Lower leg skin (tissue), 4 donors: ENCODE measurements at regions not wholly inside any gene's neighbourhood (a gene's known extent, or its start where the extent isn't known, plus 50 kb on each side); places are given as distances from the start of the nearest gene placed in this dataset.

Source experiments
- DNase-seq, 2 donors: peaks; one replicate each; pipeline ENCODE4 v3.0.0-alpha.2; 2019; ENCODE audit warnings: low spot score in 2 of 2
- H3K4me3 ChIP-seq: fragments of 200-600 bp; sonication (generic); 2 replicates; pipeline ENCODE4 v1.5.1; 2017; ENCODE audit warnings: mild to moderate bottlenecking, low read depth; ENCODE audit not compliant: poor library complexity, severe bottlenecking
- CTCF ChIP-seq, 3 donors: fragments of 450-650 bp; IDR thresholded peaks; one replicate each; pipeline ENCODE4 v1.5.1; 2016; ENCODE audit warnings: antibody characterized with exemption in 3 of 3, mild to moderate bottlenecking in 3 of 3, moderate library complexity in 2 of 3
- POLR2A ChIP-seq, 2 donors: fragments of 450-650 bp; IDR thresholded peaks; one replicate each; pipeline ENCODE4 v1.6.1; 2016 to 2017; ENCODE audit warnings: antibody characterized with exemption in 2 of 2, mild to moderate bottlenecking in 1 of 2, moderate library complexity in 1 of 2
- WGBS, 2 donors: methylation state at CpG; one replicate each; pipeline ENCODE4 v1.1.5; 2018; 5-methylcytosine and 5-hydroxymethylcytosine counted together
- intact Hi-C: fragments of 100-400 bp; cut with DNase I; formaldehyde crosslinking; loops from one replicate; pipeline ENCODE4 v1.15.0; 2023; ENCODE audit warnings: low total_unique reads

- no peak for DNase-seq
- WGBS, 2 donors, result 87 to 91% methylated on average over 4 of the region's 4 CpGs
- TF ChIP-seq CTCF (IDR thresholded peaks at IDR 0.05) (no peak), POLR2A (IDR thresholded peaks at IDR 0.05) (no peak)
- H3K4me3 ChIP-seq, result no peak overlapping the region
- intact Hi-C loops, result no loop called here
Measured at GRCh38 chr16:52770828-52771227, 223.9 kb upstream of the TOX3 start.

GRCh38 chr16:52758473-52758855, 211.5 kb upstream of the TOX3 start:
- no peak overlapping the region for H3K4me3 ChIP-seq
- no peak for TF ChIP-seq CTCF (IDR thresholded peaks at IDR 0.05)
- no peak for TF ChIP-seq POLR2A (IDR thresholded peaks at IDR 0.05)
- intact Hi-C loops, result no loop called here
- DNase-seq, result no peak
- 89 to 91% methylated on average over 5 of the region's 5 CpGs for WGBS, 2 donors

GRCh38 chr16:52757746-52758472, 211.0 kb upstream of the TOX3 start:
- intact Hi-C loops, result no loop called here
- H3K4me3 ChIP-seq, result no peak overlapping the region
- TF ChIP-seq CTCF (IDR thresholded peaks at IDR 0.05) (no peak), POLR2A (IDR thresholded peaks at IDR 0.05) (no peak)
- WGBS, 2 donors, result 87 to 88% methylated on average over 10 of the region's 10 CpGs
- no peak for DNase-seq

GRCh38 chr16:52756812-52757517, 210.0 kb upstream of the TOX3 start:
- DNase-seq, result no peak
- 82 to 90% methylated on average over 2 of the region's 2 CpGs for WGBS, 2 donors
- H3K4me3 ChIP-seq, result no peak overlapping the region
- TF ChIP-seq POLR2A (IDR thresholded peaks at IDR 0.05) (no peak), CTCF (IDR thresholded peaks at IDR 0.05) (no peak)
- intact Hi-C loops, result no loop called here

GRCh38 chr16:52755396-52755795, 208.5 kb upstream of the TOX3 start:
- no peak for TF ChIP-seq CTCF (IDR thresholded peaks at IDR 0.05)
- no peak for TF ChIP-seq POLR2A (IDR thresholded peaks at IDR 0.05)
- WGBS, 2 donors, result 71 to 84% methylated on average over 1 of the region's 1 CpG
- DNase-seq, result no peak
- H3K4me3 ChIP-seq, result no peak overlapping the region
- intact Hi-C loops, result no loop called here
